ENCODE measurements at regions not wholly inside any gene's neighbourhood (a gene's known extent, or its start where the extent isn't known, plus 50 kb on each side); places are given as distances from the start of the nearest gene placed in this dataset.

DNA sequence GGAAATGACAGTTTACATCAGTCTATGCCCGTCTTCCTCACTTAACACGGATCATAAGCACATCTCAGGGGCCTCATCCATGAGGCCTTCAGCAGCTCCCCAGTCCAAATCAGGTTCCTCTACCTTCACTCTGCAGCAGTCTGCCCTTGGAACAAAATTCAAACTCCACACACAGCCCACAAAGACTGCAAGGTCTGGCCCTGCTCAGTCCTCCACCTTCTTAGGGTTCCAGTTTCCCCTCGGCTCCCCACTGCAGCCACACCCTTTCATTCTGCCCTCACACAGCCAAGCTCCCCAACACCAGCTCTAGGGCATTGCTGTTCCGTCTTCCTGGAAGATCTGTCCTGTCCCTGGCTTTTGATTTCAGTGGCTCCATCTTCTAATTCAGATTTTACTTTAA is 95.2 kb upstream of the IQSEC1 start:
- no peak for DNase-seq

DNA sequence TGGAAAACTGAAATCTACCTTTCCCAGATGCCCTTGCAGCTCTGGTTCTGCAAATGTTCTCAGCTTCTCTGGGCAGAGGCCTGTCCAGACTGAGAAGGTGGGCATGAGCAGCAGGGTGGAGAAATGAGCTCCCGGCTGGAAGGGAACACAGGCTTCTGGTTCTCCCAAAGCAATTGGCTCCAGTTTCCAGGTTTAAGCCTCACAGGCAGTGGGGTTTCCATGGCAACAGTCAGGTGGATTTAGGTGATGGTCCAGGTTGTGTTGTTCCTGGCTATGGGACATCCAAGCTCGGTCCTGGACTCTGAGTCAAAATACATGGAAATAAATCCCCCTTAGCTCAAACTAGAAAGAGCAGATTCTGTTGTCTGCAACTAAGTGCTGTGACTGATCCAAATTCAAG is 94.6 kb upstream of the IQSEC1 start:
- no peak for DNase-seq

DNA sequence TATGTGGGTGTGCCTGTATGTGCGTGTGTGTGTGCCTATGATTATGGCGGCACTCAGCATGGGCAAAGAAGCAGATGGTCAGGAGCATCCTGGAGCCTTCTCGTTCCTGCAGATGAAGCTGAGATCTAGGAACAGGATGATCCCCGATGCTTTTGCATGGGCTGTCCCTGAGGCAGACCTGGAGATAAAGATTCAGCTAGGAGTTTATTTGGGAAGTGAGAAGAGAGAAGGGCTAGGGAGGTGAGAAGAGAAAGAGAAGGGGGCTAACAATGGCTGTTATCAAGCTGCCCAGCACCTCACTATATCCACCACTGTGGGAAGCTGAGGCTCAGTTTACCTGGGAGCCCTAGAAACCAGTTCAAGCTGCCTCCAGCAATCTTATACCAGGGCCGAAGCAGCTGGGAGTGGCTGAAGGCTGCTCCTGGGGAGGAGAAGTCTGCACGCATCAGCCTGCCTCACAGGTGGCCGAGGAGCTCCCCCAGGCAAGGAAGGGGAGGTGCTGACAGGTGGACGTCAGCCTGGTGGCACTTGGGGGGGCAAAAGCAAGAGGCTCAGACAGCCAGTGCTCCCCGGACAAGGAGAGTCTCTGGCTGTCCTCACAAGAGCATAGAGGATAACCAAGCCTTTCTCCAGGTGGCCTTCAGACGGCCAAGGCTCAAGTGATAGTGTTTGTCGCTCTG is 94.0 kb upstream of the IQSEC1 start:
- DNase-seq: no peak

DNA sequence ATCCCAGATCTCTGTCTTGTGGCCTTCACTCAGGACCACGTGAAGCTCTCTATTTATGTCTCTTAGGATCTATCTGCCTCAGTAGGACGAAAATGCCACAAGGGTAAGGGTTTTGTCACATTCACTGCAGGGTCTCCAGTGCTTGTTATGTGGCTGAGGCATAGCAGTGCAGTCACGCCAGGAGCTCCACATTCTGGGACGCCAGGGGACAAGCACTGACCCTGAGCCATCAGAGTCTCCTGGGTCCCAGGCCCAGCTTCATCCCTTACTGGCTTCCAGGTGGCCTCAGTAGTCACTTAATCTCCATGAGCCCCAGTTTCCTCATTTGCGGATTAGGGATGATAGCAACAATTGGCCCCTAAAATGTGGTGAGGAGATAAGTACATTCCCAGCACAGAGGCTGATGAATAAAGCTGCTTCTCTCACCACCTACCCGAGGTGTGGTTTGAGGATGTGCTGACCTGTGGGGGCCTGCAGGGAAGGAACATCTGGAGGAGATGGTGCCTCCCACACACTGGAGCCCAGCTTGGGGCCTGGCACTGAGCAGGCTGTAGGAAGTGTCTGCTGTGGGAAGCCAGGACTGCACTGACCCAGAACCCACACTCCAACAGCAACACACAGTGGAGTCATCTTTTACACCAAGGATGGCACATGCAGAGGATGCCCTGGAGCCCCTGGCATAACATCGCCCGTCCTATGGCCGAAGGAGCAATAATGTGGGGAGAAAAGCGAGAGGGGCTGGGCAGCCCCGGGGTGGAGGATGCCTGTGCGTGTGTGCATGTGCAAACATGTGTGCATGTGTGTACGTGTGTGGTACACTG is 93.2 kb upstream of the IQSEC1 start:
- no peak for DNase-seq

DNA sequence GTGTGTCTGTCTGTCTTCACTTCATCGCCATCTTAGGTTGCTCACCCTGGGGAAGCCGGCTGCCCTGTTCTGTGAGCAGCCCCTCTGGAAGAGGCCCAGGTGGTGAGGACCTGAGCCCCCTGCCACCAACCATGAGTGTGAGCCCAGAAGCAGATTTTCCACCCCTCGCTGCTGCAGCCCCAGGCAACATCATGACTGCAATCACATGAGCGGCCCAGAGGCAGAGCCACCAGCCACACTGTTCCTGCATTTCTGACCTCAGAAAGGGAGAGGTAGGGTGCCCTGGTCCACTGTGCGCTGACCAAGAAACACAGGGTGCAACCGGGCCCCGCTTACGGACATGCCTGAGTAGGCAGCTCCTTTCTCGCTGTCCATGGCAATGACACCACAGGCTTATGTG is 92.3 kb upstream of the IQSEC1 start:
- DNase-seq: no peak

DNA sequence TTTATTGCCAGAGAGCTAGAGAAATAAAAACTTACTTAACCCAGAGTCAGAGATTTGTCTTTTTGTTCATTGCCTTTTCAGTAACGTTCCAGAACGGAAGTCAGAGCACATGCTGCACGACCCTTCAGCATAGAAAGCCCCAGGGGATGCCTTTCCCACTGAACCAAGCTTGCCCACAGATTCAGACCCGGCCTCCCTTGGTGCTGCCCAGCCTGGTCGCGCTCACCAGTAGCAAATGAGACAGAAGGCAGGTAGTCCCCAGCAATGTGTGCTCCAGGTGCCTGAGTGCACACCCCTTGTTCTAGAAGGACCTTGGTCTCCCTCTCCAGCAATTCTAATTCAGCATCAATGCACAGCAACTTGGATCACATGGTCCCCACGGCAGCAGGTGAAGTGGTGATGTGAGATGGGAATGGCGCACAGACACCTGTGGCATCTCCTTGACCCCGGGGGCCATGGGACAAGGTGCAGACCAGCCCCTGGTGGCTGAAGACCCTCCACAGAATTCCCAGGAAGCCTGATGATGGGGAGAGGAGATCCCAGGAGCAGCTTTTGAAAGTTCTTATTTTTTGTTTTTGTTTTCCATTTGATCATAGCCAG is 91.8 kb upstream of the IQSEC1 start:
- no peak for DNase-seq

DNA sequence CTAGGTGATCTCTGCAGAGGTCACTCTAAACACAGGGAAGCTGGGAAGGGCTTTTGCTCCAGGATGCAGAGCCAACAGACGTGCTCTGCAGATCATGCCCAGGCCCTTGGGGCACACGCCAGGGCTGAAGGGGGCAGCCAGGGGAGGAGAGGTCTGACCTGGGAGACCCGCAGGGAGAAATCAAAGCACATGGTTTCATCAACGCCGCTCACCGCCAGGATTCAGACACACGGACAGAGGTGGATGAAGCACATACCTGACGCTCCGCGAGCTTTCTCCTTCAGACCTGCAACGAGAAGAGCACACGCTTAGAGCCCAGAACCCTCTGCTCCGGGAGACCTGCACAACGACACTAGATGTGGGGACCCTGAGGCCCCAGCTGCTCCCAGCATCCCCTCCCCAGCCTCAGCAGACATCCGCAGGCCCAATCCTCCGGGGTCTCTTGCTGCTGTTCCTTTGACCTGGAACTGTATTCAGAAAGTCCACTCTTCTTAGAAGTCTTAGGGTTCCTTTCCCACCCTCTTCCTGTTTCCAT is 90.7 kb upstream of the IQSEC1 start:
- no peak for DNase-seq

DNA sequence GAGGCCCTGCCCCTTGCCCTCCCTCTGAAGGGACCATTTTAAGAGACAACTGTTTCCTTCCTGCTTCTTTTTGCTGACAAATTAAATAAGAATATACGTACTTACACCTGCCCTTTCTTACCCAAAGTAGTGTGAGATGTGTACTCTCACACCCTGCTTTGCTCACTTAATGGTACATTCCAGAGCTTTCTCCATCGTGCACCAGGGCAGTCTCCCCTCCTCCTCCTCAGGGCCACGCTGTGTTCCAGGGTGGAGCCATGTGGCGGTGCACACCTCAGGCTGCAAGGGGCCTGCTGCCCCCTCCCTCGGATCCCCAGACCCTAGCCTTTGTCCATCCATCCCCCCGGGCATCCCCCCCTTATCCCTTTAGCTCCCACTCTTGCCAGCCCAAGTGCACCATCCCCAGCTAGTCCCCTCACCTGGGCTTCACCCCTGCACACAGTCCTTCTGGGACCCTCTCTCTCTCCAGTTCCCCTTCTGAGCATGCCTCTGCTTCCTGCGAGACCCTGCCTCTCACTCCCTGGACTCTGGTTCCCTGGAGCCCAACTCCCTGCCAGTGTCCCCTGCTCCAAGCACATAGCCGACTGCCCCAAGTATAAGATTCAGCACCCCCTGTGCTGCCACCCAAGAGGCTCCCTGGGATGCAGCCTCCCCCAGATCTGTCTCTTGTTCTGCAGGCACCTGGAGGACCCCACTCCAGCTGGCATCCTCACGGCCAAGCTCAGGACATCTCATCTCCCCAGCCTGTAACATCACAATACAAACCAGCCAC is 89.5 kb upstream of the IQSEC1 start:
- DNase-seq: no peak

DNA sequence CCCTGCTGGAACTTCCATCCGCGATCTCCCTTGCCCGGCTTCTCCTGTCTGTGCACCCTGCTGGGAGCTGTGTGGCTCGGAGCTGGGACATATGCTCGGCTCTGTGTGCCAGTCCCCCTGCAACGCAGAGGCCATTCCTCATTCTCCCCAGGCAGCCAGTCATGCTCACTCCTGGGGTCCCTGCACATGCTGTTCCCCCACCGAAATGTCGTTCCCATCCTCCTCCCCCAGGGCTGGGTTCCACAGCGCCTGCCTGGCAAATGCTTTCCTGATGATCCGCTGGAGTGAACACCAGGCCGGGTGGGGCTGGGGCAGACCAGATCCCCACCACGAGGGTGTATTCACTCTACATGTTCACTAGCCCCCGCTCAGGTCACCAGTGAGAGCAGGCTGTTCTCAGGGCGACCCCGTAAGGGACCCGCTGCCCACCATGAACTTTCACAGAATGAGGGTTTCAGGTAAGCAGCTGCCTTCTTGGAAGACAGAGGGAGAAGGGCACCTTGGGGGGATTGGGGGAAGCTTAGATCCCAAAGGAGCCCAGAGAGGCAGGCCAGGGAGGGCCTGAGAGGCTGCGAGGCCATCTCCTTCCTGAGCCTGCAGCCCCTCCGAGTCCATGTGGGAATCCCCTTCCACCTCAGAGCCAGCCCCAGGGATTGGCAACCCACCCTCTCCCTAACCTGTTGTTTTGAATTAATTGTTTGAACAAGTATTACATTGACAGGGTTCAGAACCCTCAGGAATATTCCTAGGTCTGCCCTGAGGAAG is 88.7 kb upstream of the IQSEC1 start:
- DNase-seq: no peak

DNA sequence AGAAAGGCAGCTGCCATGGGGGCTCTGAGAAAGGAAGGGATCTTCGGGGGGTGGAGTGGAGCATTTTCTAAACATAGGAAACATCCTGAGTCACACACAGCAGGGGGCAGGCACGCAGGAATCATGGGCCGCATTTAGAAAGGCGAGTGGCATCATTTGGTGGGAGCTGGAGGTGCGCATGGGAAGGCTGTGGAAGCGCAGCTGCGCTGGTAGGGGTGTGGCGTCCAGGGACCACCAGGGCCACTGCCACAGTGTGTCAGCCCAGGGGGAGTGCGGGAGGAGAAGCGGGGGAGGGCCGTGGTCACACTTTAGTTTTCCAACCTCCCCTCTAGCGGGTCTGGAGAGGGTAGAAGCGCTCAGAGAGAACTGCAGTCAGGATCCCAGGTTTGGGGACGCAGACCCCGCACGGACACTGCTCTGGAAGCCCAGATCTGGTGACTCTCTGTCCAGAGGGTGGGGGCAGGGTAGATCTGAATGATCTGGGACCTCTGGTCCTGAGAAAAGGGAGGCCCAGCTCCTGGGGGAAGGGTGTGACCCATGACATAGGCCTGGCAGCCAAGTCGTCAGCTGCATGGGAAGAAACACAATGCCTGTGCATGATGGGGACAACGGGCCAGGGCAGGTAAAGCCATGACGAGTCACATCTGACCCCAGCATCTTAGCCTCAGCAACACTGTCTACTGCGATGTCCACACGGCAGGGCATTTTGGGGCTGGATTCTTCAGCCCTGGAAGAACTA is 88.0 kb upstream of the IQSEC1 start:
- DNase-seq: no peak

DNA sequence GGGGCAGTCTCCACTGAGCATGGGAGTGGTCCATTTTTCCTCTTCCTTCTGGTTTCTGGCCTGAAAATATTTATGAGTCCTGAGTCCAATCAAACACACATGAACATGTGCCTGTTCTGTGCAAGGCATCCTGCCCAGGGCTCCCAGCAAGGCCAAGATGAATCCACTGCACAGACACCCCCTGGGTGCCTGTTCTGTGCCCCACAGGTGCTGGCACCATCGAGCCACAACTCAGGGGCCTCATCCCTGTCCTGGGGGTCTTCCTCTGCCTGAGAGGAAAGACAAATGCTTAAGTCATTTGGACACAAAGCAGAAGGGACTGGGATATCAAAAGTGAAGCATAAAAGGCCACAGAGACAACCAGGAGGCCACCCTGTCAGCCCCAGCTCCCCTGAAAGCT is 87.4 kb upstream of the IQSEC1 start:
- DNase-seq: no peak

DNA sequence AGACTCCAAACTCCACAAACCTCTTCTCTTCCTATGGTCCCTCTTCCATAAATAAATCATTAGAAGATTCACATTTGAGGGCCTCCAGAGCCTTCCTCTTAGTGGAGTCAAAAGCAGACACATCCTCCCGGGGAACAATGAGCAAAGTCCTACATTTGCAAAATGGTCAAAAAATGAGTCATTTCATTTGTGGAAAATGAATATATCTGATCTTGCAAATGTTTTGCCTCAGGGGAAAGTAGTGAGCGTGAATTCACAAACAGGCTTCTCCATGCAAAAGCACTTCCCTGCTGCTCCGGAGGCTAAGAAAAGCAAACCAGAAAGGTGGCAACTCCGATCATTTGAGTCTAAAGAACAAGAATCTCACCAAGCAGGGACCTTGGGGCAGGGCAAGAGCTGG is 86.7 kb upstream of the IQSEC1 start:
- DNase-seq: no peak

DNA sequence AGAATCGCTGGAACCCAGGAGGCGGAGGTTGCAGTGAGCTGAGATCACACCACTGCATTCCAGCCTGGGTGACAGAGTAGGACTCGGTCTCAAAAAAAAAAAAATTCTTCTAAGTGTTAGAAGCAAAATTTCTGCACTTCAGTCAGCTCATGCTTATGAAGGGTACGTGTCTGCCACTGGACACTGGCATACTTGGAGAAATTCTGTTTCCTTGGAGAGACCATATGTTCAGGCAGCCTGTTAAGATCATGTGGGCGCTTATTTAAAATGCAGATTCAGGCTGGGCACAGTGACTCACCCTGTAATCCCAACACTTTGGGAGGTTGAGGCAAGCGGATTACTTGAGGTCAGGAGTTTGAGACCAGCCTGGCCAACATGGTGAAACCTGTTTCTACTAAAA is 85.6 kb upstream of the IQSEC1 start:
- no peak for DNase-seq

DNA sequence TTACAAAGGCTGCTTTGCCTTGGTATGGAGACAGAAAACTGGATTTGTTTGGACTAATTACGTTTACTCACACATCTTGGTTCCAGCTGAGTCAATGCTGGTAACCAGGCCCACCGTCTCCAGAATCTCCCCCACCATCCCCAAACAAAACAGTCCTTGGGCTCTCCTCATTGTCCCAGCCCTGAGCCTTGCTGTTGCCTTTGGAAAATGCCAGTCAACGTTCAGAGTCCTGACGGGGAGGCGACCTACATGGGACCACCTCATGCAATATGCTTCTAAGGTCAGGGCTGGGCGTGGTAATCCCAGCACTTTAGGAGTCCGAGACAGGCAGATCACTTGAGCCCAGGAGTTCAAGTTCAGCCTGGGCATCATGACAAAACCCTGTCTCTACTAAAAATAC is 85.2 kb upstream of the IQSEC1 start:
- no peak for DNase-seq

DNA sequence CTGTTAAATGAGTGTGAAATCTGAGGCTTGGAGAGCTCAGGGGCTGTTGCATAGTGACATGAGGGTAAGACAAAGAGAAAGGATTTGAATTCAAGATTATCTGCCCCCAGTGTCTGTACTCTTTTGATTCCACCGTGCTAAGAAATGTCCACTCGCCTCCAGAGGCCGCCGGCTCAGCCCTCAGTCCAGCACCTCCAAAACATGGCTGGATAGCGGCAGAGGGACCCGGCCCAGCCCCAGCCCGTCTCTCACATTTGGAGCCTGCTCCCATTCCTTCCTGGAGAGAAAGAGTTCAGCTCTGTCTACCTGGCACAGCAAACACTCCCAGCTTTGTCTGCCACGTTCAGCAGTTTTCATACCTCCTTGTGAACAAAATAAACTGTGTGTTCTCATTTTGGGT is 84.8 kb upstream of the IQSEC1 start:
- no peak for DNase-seq

DNA sequence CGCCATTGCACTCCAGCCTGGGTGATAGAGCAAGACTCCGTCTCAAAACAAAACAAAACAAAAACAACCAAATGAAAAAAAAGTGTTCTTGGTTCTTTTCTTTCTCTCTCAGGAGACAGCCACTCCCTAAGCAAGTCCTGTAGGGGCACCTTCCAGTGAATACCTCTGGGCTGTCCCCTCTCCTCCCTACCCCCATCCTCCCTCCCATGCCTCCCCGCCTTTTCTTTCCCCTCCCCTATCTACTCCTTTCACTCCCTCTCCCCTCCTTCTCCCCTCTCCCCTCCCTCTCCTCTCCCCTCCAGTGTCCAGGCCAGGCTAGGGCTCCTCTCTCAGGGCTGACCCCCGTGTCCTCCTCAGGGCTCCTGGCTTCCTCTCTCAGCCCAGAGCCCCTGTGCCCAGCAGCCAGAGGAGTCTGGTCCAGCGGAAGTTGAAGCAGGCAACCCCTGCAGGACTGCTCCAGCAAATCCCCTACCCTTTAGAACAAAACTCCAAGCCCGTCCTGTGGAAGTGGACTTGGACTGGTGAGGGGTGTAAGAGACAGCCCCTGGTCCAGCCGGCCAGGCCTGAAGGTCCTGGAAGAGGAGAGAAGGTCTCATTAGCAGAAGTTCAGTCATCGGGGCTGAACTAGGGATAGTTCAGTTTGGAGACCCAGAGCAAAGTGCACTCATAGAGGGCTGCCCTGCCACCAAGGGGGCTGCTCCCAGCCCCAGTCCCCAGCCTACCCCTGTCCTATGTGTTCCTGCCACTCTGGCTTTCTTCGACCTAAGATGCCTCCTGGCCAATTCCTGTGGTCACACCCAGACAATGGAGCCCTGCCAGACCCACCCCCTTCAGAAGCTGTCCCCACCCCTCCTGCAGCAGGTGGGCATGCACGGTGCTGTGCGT is 79.8 kb upstream of the IQSEC1 start:
- no peak for DNase-seq

DNA sequence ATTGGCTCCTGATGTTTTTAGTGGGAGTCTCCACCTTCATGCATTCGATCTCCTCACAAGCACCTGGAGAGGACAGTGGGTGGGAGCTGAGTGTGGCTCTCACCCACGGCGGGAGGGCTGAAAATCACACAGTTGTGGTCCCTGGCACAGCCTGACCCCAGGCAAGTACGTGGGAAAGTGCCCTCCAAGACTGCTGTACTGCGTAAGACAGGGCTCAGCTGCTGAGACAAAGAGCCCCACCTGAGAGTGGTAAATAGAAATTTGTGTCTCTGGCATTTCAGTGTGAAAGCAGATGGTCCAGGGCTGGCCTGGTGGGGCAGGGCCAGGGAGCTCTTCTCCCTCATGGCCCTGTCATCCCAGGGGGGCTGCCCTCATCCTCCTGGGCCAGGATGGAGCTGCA is 77.4 kb upstream of the IQSEC1 start:
- DNase-seq: no peak

DNA sequence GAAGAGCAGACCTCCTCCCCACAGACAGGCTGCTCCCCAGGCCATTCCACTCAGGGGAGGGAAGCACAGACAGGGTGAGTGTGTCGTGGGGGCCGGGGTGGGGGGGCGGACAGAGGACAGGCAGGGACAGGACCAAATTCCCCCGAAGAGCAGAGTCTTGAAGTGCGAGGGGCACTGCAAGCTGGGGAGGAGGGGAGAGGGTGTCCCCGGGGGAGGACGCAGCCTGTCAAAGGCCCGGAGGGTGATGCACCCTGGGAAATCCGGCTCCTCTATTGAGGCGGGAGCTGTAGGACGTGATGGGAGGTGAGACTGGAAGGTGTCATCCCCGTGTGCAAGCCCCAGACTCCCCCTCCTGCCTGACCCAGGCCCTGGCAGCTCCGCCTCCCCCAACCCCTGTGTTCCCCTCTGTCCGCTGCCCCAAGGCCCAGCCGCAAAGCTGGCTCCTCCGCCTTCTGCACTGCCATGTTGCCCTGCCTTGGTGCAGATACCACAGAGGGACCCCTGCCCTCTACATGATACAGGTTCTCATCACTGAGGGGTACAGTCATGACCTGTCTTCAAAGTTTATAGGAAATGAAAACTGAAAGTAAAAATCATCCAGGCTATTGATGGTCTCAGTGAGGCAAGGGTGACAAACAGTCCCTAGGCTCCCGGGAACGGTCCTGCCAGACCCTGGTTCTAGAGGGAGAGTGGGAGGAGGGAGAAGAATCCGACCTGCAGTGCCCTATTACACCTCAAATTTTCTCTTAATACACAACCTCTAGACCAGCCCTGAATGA is 76.3 kb upstream of the IQSEC1 start:
- DNase-seq: no peak

DNA sequence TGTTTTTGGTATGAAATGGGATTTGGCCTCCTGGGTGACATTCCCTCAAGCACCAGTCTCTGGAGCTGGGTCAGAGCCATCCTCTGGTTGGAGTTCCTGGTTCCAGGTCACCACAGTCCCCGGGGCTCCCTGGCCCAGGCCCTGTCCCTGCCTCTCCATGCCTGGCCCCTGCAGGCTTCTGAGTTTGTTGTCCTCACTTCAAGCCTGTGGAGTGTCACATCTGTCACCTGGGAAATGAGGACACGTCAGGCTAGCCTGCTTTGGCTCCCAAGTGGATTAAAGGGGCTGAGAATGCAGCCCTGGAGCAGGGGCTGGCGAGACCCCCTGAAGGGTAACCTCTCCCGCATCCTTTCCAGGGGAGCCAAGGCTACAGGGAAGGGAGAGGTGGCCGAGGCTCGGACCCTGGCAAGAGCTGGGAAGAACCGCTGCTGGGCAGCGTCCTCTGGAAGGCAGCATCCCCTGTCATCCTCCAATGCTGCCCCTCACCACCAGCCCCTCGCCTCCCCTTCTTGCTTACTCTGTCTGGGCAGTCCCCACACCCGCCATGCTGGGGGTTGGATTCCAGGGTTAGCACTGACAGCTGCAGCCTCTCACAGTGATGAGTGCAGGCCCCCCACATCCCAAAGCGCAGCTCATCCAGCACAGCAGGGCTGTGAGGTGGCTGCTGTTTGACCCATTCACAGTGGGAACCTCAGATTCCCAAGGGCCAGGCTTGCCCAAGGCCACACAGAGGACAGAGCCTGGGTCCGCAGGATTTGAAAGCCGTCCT is 75.5 kb upstream of the IQSEC1 start:
- no peak for DNase-seq

All from NCI-H2227 treated with DMSO at 0.1 percent for 48 hours (cell line).